ENCODE measurements at regions not wholly inside any gene's neighbourhood (a gene's known extent, or its start where the extent isn't known, plus 50 kb on each side); places are given as distances from the start of the nearest gene placed in this dataset.

DNA sequence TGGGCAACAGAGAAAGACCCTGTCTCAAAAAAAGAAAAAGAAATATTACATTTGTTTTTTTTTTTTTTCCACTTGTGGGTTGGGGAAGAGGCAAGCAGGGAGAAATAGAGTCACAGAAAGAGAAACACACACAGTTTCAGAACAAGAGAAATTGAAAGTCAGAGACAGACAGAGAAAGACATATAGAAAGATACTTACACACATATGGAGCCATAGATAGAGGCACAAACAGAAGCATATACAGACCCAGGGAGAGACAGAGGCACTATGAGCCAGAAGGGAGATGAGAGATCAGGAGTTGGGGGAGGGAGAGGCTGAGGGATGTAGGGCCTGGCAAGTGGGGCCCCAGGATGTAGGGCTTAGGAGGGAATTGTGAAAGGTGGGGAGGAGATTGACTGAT lies 55.2 kb upstream of the GIMD1 start:
- in situ Hi-C loops (cut with HindIII; ENCODE audit: low sequenced_read_pairs), result no loop called here
- TF ChIP-seq, protein P1, sequence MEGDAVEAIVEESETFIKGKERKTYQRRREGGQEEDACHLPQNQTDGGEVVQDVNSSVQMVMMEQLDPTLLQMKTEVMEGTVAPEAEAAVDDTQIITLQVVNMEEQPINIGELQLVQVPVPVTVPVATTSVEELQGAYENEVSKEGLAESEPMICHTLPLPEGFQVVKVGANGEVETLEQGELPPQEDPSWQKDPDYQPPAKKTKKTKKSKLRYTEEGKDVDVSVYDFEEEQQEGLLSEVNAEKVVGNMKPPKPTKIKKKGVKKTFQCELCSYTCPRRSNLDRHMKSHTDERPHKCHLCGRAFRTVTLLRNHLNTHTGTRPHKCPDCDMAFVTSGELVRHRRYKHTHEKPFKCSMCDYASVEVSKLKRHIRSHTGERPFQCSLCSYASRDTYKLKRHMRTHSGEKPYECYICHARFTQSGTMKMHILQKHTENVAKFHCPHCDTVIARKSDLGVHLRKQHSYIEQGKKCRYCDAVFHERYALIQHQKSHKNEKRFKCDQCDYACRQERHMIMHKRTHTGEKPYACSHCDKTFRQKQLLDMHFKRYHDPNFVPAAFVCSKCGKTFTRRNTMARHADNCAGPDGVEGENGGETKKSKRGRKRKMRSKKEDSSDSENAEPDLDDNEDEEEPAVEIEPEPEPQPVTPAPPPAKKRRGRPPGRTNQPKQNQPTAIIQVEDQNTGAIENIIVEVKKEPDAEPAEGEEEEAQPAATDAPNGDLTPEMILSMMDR (IDR thresholded peaks at IDR 0.05; ENCODE audit: low read depth, low read length), result no peak
- DNase-seq (ENCODE audit: low read depth, low spot score), result no peak
- H3K4me3 ChIP-seq (ENCODE audit: low read depth, low read length), result no peak overlapping the region

DNA sequence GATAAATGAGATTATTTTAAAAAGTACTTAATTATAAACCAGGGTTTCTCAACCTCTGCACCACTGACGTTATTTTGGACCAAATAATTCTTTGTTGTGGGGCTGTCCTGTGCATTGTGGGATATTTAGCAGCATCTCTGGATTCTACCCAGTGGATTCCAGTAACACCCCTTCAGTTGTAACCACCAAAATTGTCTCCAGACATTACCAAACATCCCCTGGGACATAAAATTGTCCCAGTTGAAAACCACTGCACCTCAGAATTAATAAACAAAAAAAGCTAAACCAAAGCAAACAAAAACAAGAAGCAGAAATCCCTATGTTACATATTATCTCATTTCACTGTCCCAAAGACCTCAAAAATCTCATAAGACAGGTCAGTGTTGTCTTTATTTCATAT lies 54.2 kb upstream of the GIMD1 start:
- in situ Hi-C loops (cut with HindIII; ENCODE audit: low sequenced_read_pairs), result no loop called here
- H3K4me3 ChIP-seq (ENCODE audit: low read depth, low read length), result no peak overlapping the region
- TF ChIP-seq, protein P1 (IDR thresholded peaks at IDR 0.05; ENCODE audit: low read depth, low read length), result no peak
- DNase-seq (ENCODE audit: low read depth, low spot score), result no peak

DNA sequence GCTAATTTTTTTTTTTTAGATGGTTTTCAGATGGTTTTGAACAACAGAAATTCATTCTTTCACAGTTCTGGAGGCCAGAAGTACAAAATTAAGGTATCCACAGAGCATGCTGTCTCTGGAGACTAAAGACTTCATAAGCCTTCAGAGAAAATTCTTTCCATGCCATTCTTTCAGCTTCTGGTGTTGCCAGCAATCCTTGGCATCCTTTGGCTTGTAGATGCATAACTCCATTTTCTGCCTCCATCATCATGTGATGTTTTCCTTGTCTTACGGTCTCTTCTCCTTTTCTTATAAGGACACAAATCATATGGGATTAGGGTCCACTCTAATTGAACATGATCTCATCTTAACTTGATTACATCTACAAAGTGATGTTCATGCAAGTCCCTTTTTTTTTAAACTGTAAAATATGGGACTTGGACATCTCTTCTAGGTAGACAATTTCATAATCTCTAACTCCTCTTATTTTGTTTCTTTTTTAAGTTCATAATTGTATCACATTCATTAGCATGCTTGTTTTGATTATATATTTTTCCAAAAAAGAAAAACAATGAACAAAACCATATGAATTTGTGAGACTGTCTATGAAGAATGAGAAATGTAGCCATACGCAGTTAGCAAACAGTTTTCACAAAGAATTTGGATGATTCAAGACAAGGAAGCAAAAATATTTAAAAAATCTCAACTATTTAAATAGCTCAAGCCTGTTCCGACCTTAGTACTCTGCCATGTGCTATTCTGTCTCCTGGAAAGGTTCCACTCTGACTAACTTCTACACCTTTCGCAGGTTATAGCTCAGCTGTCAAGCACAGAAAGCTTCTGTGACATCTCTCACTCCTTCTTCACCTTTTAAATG lies 53.1 kb upstream of the GIMD1 start:
- no peak overlapping the region for H3K4me3 ChIP-seq (ENCODE audit: low read depth, low read length)
- in situ Hi-C loops (cut with HindIII; ENCODE audit: low sequenced_read_pairs), result no loop called here
- TF ChIP-seq, protein P1 (IDR thresholded peaks at IDR 0.05; ENCODE audit: low read depth, low read length), result no peak
- peak; percentile 25 for DNase-seq (ENCODE audit: low read depth, low spot score)

DNA sequence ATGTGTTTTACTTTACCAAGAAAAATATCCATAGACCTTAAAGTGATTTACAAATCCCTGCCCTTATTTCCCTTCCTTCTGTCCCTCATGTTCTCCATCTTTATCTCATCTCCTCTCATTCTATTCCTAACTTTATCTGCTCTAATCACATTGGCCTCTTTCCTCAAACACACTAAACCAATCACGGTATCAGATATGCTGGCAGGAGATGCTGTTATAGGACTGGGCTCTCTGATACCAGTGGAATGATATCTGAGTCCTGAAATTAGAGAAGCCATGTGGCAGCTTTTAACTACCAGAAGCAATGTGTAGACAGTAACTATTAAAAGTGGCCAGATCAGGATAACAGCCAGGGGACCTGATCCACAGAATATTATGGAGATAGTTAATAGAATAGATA lies 49.9 kb upstream of the GIMD1 start:
- in situ Hi-C loops (cut with HindIII; ENCODE audit: low sequenced_read_pairs), result no loop called here
- DNase-seq (ENCODE audit: low read depth, low spot score), result no peak
- TF ChIP-seq, protein P1 (IDR thresholded peaks at IDR 0.05; ENCODE audit: low read depth, low read length), result no peak
- no peak overlapping the region for H3K4me3 ChIP-seq (ENCODE audit: low read depth, low read length)

Data from astrocyte of the spinal cord (primary cell).